ENCODE measurements at regions not wholly inside any gene's neighbourhood (a gene's known extent, or its start where the extent isn't known, plus 50 kb on each side); places are given as distances from the start of the nearest gene placed in this dataset.

GRCh38 chr1:164033782-164034181 is 525.2 kb upstream of the PBX1 start:
- 13% methylated on average over 1 of the region's 1 CpG for WGBS (ENCODE audit: low lambda C conversion rate)
- ChIA-PET POLR2A (no interaction called here), CTCF (no interaction called here)
- Histone ChIP-seq H3K9me2 (no peaks in the 10 kb centered on the region), H2AFZ (ENCODE audit: low read depth) (no peak overlapping the region), H3K4me1 (ENCODE audit: control insufficient read depth in 1 of 2, insufficient read depth in 2 of 2, low read depth in 1 of 2, low read length in 1 of 2) (no peaks in the 10 kb centered on the region), H3K4me3 (ENCODE audit: low read depth in 2 of 2, low read length in 1 of 2) (no peak overlapping the region), H3K9me3 (0 out of 2 replicates have a peak, but pooled peaks cover 10% of the 10 kb centered on the region), H3K79me2 (ENCODE audit: insufficient read depth) (no peaks in the 10 kb centered on the region), H3K4me2 (no peak overlapping the region), H3K27ac (ENCODE audit: low read depth in 2 of 2, low read length in 1 of 2) (no peak overlapping the region), H3K27me3 (ENCODE audit: insufficient read depth) (no peaks in the 10 kb centered on the region), H3F3A (replicated peaks; ENCODE audit: insufficient read depth) (no peaks in the 10 kb centered on the region), H4K20me1 (ENCODE audit: insufficient read depth) (no peaks in the 10 kb centered on the region), H3K36me3 (replicated peaks in 1 of 2; ENCODE audit: control insufficient read depth in 1 of 2, insufficient read depth in 2 of 2, low read length in 1 of 2) (no peaks in the 10 kb centered on the region), H3K9ac (no peak overlapping the region)
- TF ChIP-seq JUND (IDR thresholded peaks at IDR 0.05) (no peak), TEAD4 (IDR thresholded peaks at IDR 0.05; ENCODE audit: borderline replicate concordance, insufficient read depth) (no peak), TCF12 (IDR thresholded peaks at IDR 0.05) (no peak), MEF2A (IDR thresholded peaks at IDR 0.05; ENCODE audit: borderline replicate concordance, low read depth) (no peak), NFIC (IDR thresholded peaks at IDR 0.05; ENCODE audit: borderline replicate concordance) (no peak), CTCF (IDR thresholded peaks at IDR 0.05) (no peak), RAD21 (IDR thresholded peaks at IDR 0.05; ENCODE audit: low read length) (no peak), GATA2 (CRISPR knock-in tag; IDR thresholded peaks at IDR 0.05) (no peak), TAF1 (IDR thresholded peaks at IDR 0.05; ENCODE audit: borderline replicate concordance, low read depth, low read length) (no peak), RXRA (IDR thresholded peaks at IDR 0.05; ENCODE audit: borderline replicate concordance, low read depth) (no peak), EP300 (IDR thresholded peaks at IDR 0.05; ENCODE audit: borderline replicate concordance in 1 of 2, low read depth in 1 of 2, low read length in 1 of 2) (no peak), FOXJ3 (CRISPR knock-in tag; IDR thresholded peaks at IDR 0.05) (no peak), CHD2 (IDR thresholded peaks at IDR 0.05; ENCODE audit: low read length, partially characterized antibody) (no peak)
- TF ChIP-seq, protein P1, sequence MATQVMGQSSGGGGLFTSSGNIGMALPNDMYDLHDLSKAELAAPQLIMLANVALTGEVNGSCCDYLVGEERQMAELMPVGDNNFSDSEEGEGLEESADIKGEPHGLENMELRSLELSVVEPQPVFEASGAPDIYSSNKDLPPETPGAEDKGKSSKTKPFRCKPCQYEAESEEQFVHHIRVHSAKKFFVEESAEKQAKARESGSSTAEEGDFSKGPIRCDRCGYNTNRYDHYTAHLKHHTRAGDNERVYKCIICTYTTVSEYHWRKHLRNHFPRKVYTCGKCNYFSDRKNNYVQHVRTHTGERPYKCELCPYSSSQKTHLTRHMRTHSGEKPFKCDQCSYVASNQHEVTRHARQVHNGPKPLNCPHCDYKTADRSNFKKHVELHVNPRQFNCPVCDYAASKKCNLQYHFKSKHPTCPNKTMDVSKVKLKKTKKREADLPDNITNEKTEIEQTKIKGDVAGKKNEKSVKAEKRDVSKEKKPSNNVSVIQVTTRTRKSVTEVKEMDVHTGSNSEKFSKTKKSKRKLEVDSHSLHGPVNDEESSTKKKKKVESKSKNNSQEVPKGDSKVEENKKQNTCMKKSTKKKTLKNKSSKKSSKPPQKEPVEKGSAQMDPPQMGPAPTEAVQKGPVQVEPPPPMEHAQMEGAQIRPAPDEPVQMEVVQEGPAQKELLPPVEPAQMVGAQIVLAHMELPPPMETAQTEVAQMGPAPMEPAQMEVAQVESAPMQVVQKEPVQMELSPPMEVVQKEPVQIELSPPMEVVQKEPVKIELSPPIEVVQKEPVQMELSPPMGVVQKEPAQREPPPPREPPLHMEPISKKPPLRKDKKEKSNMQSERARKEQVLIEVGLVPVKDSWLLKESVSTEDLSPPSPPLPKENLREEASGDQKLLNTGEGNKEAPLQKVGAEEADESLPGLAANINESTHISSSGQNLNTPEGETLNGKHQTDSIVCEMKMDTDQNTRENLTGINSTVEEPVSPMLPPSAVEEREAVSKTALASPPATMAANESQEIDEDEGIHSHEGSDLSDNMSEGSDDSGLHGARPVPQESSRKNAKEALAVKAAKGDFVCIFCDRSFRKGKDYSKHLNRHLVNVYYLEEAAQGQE (IDR thresholded peaks at IDR 0.05; ENCODE audit: low read depth, low read length), result no peak
- no peak for DNase-seq

- WGBS (ENCODE audit: low lambda C conversion rate), result 9% methylated on average over 1 of the region's 1 CpG
- CTCF ChIA-PET, result no interaction called here
These were observed 518.2 kb upstream of the PBX1 start for GRCh38 chr1:164040754-164041153.

More at GRCh38 chr1:164040754-164041153, 518.2 kb upstream of the PBX1 start:
- H3K36me3 ChIP-seq (replicated peaks in 1 of 2; ENCODE audit: control insufficient read depth in 1 of 2, insufficient read depth in 2 of 2, low read length in 1 of 2), result no peaks in the 10 kb centered on the region
- no peak for TF ChIP-seq ELF1 (IDR thresholded peaks at IDR 0.05)
- no peak for TF ChIP-seq SMC3 (IDR thresholded peaks at IDR 0.05; ENCODE audit: low read depth, low read length)
- TF ChIP-seq USF2 (IDR thresholded peaks at IDR 0.05; ENCODE audit: borderline replicate concordance, low read depth, low read length), result no peak
- no peak for TF ChIP-seq POLR2AphosphoS5 (IDR thresholded peaks at IDR 0.05; ENCODE audit: low read depth, low read length)
- no peak for TF ChIP-seq NFIC (IDR thresholded peaks at IDR 0.05; ENCODE audit: borderline replicate concordance)
- no peak for TF ChIP-seq GATA2 (CRISPR knock-in tag; IDR thresholded peaks at IDR 0.05)
- TF ChIP-seq RXRA (IDR thresholded peaks at IDR 0.05; ENCODE audit: borderline replicate concordance, low read depth), result no peak
- no peak for TF ChIP-seq FOSL2 (IDR thresholded peaks at IDR 0.05; ENCODE audit: borderline replicate concordance, low read depth)
- no peak for TF ChIP-seq GABPA (IDR thresholded peaks at IDR 0.05; ENCODE audit: low read depth)
- TF ChIP-seq SIN3A (IDR thresholded peaks at IDR 0.05; ENCODE audit: borderline replicate concordance, low read depth, low read length), result no peak
- DNase-seq, result no peak
- no peaks in the 10 kb centered on the region for H3K27me3 ChIP-seq (ENCODE audit: insufficient read depth)
- H3K4me3 ChIP-seq (ENCODE audit: low read depth in 2 of 2, low read length in 1 of 2), result no peak overlapping the region
- H4K20me1 ChIP-seq (ENCODE audit: insufficient read depth), result no peaks in the 10 kb centered on the region
- no peaks in the 10 kb centered on the region for H3K4me1 ChIP-seq (ENCODE audit: control insufficient read depth in 1 of 2, insufficient read depth in 2 of 2, low read depth in 1 of 2, low read length in 1 of 2)
- H3K4me2 ChIP-seq, result no peak overlapping the region
- H3K9ac ChIP-seq, result no peak overlapping the region
- H3K27ac ChIP-seq (ENCODE audit: low read depth in 2 of 2, low read length in 1 of 2), result no peak overlapping the region
- H3F3A ChIP-seq (replicated peaks; ENCODE audit: insufficient read depth), result no peaks in the 10 kb centered on the region
- H3K9me3 ChIP-seq, result no peaks in the 10 kb centered on the region
- no peak overlapping the region for H2AFZ ChIP-seq (ENCODE audit: low read depth)
- POLR2A ChIA-PET, result no interaction called here
- no peaks in the 10 kb centered on the region for H3K9me2 ChIP-seq
- H3K79me2 ChIP-seq (ENCODE audit: insufficient read depth), result no peaks in the 10 kb centered on the region

Measured in SK-N-SH (cell line).